ENCODE measurements at regions not wholly inside any gene's neighbourhood (a gene's known extent, or its start where the extent isn't known, plus 50 kb on each side); places are given as distances from the start of the nearest gene placed in this dataset.

GRCh38 chr5:82522897-82523296, 244.7 kb upstream of the RPS23 start:
- TF ChIP-seq EZH2 (optimal IDR thresholded peaks at IDR 0.05; ENCODE audit: low read depth, low read length) (no peak), CTCF (IDR thresholded peaks at IDR 0.05; ENCODE audit: low read length) (no peak)

All from MM.1S (cell line).